Gastroesophageal sphincter (tissue), 4 donors: ENCODE measurements at regions not wholly inside any gene's neighbourhood (a gene's known extent, or its start where the extent isn't known, plus 50 kb on each side); places are given as distances from the start of the nearest gene placed in this dataset.

Experiments
- ATAC-seq: fragments of 150-250 bp; one replicate; pipeline ENCODE4 v1.9.1; 2016; ENCODE audit warnings: mild to moderate bottlenecking, moderate library complexity
- H3K27ac ChIP-seq, 4 donors: fragments of 200-600 bp; sonication (generic) in 3 of 4; 1 replicate in 3 of 4; 2 replicates in 1 of 4; pipeline ENCODE4 v1.5.1; 2016 to 2019
- H3K27me3 ChIP-seq: fragments of 200-600 bp; sonication (generic); one replicate; pipeline ENCODE4 v1.5.1; 2019
- H3K36me3 ChIP-seq, 2 donors: fragments of 200-600 bp; sonication (generic); one replicate each; pipeline ENCODE4 v1.5.1; 2019; ENCODE audit warnings: control low read depth in 1 of 2
- H3K4me1 ChIP-seq, 3 donors: fragments of 200-600 bp; sonication (generic); 1 replicate in 2 of 3; 2 replicates in 1 of 3; pipeline ENCODE4 v1.5.1; 2016 to 2019; ENCODE audit warnings: control low read depth in 2 of 3
- H3K4me3 ChIP-seq, 2 donors: fragments of 200-600 bp; sonication (generic); one replicate each; pipeline ENCODE4 v1.5.1; 2019; ENCODE audit warnings: mild to moderate bottlenecking in 1 of 2, moderate library complexity in 1 of 2
- H3K9me3 ChIP-seq, 3 donors: fragments of 200-600 bp; sonication (generic); one replicate each; pipeline ENCODE4 v1.5.1; 2017 to 2019; ENCODE audit warnings: control low read depth in 2 of 3
- EP300 ChIP-seq: sonication (generic); formaldehyde crosslinking; IDR thresholded peaks from one replicate; pipeline ENCODE4 v1.6.1; 2017; ENCODE audit warnings: antibody characterized with exemption, mild to moderate bottlenecking
- POLR2A ChIP-seq, 2 donors: fragments of 450-650 bp; IDR thresholded peaks; one replicate each; pipeline ENCODE4 v1.6.1; 2017; ENCODE audit warnings: antibody characterized with exemption in 2 of 2, mild to moderate bottlenecking in 2 of 2, moderate library complexity in 1 of 2
- POLR2AphosphoS5 ChIP-seq: sonication (generic); formaldehyde crosslinking; IDR thresholded peaks from one replicate; pipeline ENCODE4 v1.6.1; 2017; ENCODE audit warnings: antibody characterized with exemption
- WGBS, 2 donors: methylation state at CpG; one replicate each; pipeline ENCODE4 v1.1.5; 2018; ENCODE audit warnings: low coverage in 1 of 2; 5-methylcytosine and 5-hydroxymethylcytosine counted together
- TF ChIP-seq, protein P1 (sequence below), 4 experiments: fragments of 200-600 bp in 2 of 4; fragments of 450-650 bp in 2 of 4; sonication (generic) in 1 of 4; IDR thresholded peaks; one replicate each; pipeline ENCODE4 v1.5.1; 2017 to 2019; ENCODE audit warnings: antibody characterized with exemption in 4 of 4, mild to moderate bottlenecking in 2 of 4, moderate library complexity in 2 of 4

DNA sequence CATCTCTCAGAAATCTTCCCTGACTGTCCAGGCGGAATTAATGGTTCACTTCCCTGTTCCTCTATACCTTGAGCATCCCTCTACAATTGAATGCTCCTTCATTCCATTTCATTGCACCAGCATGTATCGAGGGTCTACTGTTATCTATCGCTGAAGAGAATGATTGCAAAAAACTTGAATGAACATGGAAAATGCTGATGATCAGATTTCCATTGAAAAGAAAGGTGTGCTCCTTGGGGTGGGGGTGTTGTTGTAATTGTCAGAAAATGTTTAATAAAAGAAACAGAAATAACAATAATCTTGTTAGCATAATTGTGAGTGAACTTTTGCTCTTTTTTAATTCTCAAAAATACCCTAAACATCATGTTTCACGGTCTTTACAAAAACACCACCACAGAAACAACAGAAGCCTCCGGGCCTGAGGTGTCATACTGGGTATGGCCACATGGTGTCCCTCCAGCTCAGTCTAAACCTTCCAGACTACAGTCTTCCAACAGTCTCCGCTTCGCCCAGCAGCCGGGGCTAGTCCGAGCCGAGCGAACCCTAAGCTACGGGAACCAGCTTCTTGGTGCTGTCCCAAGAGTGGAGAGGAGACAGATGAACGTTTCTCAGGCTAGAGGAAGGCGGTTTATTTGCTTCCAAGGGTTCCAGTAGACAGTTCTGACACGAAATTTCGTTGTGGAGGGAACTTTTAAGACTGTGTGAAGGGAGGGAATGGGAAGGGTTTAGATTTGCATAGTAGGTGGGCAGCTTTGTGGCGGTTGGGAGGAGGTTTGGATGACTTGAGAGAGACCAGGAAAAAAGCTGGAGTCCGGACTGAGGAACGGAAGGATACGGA, 75.8 kb upstream of the ZBED5 start:
- Histone ChIP-seq H3K36me3 (no peaks in the 10 kb centered on the region), H3K4me1 (peaks cover 0 to 45% (median 10%) of the 10 kb centered on the region in 3 donors), H3K27me3 (no peaks in the 10 kb centered on the region), H3K4me3 (peak overlapping the region; percentile 51 to 56), H3K9me3 (no peaks in the 10 kb centered on the region), H3K27ac (peak overlapping the region; percentile 83 to 95 (median 86))
- ATAC-seq: peak; percentile 83
- TF ChIP-seq, protein P1, sequence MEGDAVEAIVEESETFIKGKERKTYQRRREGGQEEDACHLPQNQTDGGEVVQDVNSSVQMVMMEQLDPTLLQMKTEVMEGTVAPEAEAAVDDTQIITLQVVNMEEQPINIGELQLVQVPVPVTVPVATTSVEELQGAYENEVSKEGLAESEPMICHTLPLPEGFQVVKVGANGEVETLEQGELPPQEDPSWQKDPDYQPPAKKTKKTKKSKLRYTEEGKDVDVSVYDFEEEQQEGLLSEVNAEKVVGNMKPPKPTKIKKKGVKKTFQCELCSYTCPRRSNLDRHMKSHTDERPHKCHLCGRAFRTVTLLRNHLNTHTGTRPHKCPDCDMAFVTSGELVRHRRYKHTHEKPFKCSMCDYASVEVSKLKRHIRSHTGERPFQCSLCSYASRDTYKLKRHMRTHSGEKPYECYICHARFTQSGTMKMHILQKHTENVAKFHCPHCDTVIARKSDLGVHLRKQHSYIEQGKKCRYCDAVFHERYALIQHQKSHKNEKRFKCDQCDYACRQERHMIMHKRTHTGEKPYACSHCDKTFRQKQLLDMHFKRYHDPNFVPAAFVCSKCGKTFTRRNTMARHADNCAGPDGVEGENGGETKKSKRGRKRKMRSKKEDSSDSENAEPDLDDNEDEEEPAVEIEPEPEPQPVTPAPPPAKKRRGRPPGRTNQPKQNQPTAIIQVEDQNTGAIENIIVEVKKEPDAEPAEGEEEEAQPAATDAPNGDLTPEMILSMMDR (IDR thresholded peaks at IDR 0.05): peak; percentile 94 to 99 (median 98)
- peak; percentile 52 for TF ChIP-seq POLR2AphosphoS5
- TF ChIP-seq POLR2A (IDR thresholded peaks at IDR 0.05): no peak
- TF ChIP-seq EP300: no peak
- WGBS, 2 donors: 9 to 10% methylated on average over 9 to 14 of the region's 20 CpGs

DNA sequence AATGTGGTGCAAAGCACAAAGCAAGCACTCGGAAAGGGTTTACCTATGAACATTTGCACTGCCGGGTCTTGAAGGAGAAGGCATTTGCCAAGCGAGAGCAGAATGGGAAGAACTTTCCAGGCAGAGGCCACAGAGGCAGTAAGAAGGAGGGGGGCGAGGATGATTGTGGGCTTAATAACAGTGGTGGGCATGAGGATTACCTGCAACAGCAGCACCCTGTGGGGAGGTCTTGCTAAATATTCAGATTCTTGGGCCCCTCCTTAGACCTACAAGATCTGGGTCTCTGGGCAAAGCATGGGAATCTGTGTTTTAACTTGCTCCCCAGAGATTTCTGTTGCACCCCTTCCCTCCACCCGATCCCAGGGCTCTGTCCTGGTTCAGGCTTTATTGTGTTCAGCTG, 75.1 kb upstream of the ZBED5 start:
- WGBS, 2 donors: 81 to 100% methylated on average over 1 to 5 of the region's 5 CpGs
- Histone ChIP-seq H3K9me3 (no peaks in the 10 kb centered on the region), H3K4me3 (no peak overlapping the region), H3K27ac (peak overlapping the region in 2 of 4 donors; percentile 83 to 95), H3K27me3 (no peaks in the 10 kb centered on the region), H3K4me1 (peaks cover 0 to 48% (median 10%) of the 10 kb centered on the region in 3 donors), H3K36me3 (no peaks in the 10 kb centered on the region)
- no peak for ATAC-seq
- TF ChIP-seq EP300: no peak

DNA sequence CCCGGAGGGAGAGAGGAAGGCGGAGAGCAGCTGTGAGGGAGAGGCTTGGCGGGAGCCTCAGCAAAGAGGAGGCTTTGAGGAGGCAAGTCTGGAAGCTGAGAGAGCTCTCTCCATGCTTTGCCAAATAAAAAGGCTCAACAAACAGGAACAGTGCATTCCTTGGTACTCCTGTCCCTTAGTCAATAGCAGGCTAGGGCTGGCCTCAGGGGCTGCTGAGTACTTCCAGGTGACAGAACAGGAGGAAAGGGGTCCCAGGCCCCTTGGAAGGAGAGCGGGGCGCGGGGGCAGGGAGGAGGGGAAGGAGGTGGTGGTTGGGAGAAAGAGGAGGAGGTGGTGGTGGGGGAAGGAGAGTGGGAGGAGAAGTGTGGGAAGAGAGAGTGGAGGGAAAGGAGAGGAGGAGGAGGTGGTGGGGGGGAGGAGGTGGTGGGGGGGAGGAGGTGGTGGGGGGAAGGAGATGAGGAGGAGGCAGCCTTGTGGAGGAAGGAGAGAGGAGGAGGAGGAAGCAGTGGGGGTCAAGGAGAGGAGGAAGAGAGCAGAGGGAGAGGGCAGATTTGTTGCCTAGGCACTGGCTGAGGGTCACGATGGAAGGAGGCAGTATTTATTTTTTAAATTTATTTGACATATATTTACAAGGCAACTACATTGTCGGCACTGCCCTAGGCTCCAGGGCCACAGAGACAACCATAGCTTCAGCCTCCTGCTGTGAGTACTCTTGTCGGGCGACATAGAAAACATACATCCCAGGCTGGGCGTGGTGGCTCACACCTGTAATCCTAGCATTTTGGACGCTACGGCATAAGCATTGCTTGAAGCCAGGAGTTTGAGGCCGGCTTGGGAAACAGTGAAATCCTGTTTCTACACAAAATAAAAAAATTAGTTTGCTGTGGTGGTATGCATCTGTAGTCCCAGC, 74.2 kb upstream of the ZBED5 start:
- TF ChIP-seq POLR2A (IDR thresholded peaks at IDR 0.05) (no peak), EP300 (no peak), POLR2AphosphoS5 (no peak)
- TF ChIP-seq, protein P1 (IDR thresholded peaks at IDR 0.05): no peak
- Histone ChIP-seq H3K27me3 (no peaks in the 10 kb centered on the region), H3K27ac (peak overlapping the region; percentile 78 to 98 (median 96)), H3K4me3 (peak overlapping the region; percentile 64 to 68), H3K36me3 (no peaks in the 10 kb centered on the region), H3K9me3 (no peaks in the 10 kb centered on the region), H3K4me1 (peaks cover 0 to 58% (median 10%) of the 10 kb centered on the region in 3 donors)
- 23 to 28% methylated on average over 7 to 11 of the region's 14 CpGs for WGBS, 2 donors
- no peak for ATAC-seq

DNA sequence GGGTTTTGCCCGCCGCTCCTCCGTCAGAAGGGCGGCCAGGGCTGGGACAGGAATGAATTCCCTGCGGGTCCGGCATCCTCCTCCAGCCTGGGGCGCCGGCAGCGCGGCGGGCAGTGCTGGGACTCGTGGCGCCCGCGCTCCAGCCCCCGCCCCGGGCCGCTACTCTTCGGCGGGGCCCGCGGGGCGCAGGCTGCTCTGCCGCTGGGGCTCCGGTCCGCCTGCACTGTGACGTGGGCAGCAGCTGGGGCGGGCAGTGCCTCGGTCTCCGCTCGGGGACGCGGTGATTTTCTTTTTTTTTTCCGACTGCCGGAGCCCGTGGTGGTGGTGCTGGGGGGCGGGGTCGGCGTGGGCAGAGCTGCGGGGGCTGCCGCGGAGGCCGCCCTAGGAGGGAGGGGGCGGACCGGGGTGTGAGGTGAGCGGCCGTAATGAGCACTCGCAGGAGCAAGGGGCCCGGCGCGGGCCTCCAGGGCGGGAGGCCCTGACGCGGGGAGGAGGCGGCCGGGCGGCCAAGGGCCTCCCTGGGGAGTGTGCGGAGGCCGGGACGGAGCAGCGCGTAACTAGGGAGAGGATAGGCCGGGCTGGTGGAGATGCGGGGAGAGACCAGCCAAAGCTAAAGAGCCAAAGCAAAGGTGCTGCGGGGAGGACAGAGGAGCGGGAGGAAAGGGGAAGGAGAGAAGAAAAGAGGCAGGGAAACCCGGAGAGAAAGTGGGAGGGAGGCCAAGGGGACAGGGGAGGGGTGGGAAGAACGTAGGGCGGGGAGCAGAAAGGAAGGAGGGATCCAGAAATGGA, 73.3 kb upstream of the ZBED5 start:
- Histone ChIP-seq H3K4me3 (peak overlapping the region; percentile 64 to 68), H3K36me3 (no peaks in the 10 kb centered on the region), H3K27me3 (no peaks in the 10 kb centered on the region), H3K4me1 (peaks cover 0 to 61% (median 10%) of the 10 kb centered on the region in 3 donors), H3K27ac (peak overlapping the region; percentile 78 to 98 (median 96)), H3K9me3 (no peaks in the 10 kb centered on the region)
- TF ChIP-seq, protein P1 (IDR thresholded peaks at IDR 0.05): peak in 1 of 4 experiments; percentile 7
- TF ChIP-seq POLR2A (IDR thresholded peaks at IDR 0.05): peak; percentile 84 to 92
- no peak for TF ChIP-seq EP300
- peak; percentile 57 for TF ChIP-seq POLR2AphosphoS5
- WGBS, 2 donors: 0% methylated on average over 4 to 12 of the region's 69 CpGs
- peak; percentile 83 for ATAC-seq
